H9 (cell line): ENCODE measurements at regions not wholly inside any gene's neighbourhood (a gene's known extent, or its start where the extent isn't known, plus 50 kb on each side); places are given as distances from the start of the nearest gene placed in this dataset.

ENCODE experiments used
- DNase-seq: peaks from one replicate; pipeline ENCODE4 v3.0.0-alpha.2; 2017
- H2AFZ ChIP-seq: one replicate; pipeline ENCODE4 v1.6.1; 2013; ENCODE audit warnings: mild to moderate bottlenecking, low read length, control low read depth, moderate library complexity
- H2AK5ac ChIP-seq: 2 replicates; pipeline ENCODE4 v1.6.1; 2013; ENCODE audit warnings: low read length, control low read depth, mixed read lengths; ENCODE audit not compliant: insufficient read length
- H2BK120ac ChIP-seq: one replicate; pipeline ENCODE4 v1.6.1; 2013; ENCODE audit warnings: low read depth, mild to moderate bottlenecking, low read length, control low read depth, inconsistent platforms; ENCODE audit not compliant: poor library complexity, severe bottlenecking
- H2BK12ac ChIP-seq: 2 replicates; pipeline ENCODE4 v1.6.1; 2013; ENCODE audit warnings: low read length, control low read depth, mixed read lengths, low read depth; ENCODE audit not compliant: insufficient read length
- H2BK15ac ChIP-seq: 2 replicates; pipeline ENCODE4 v1.6.1; 2013; ENCODE audit warnings: low read depth, low read length, control low read depth
- H2BK20ac ChIP-seq: one replicate; pipeline ENCODE4 v1.6.1; 2013; ENCODE audit warnings: low read depth, mild to moderate bottlenecking, low read length, control low read depth, inconsistent platforms; ENCODE audit not compliant: poor library complexity, severe bottlenecking
- H2BK5ac ChIP-seq: 2 replicates; pipeline ENCODE4 v1.6.1; 2013; ENCODE audit warnings: low read length, control low read depth, mixed read lengths; ENCODE audit not compliant: insufficient read length
- H3K14ac ChIP-seq: 2 replicates; pipeline ENCODE4 v1.6.1; 2013; ENCODE audit warnings: low read length, control low read depth; ENCODE audit not compliant: insufficient read depth
- H3K18ac ChIP-seq: 2 replicates; pipeline ENCODE4 v1.6.1; 2013; ENCODE audit warnings: low read depth, mild to moderate bottlenecking, mixed read lengths, low read length, control low read depth; ENCODE audit not compliant: insufficient read length
- H3K23ac ChIP-seq: 2 replicates; pipeline ENCODE4 v1.6.1; 2013; ENCODE audit warnings: low read length, control low read depth, mixed read lengths, low read depth; ENCODE audit not compliant: insufficient read length
- H3K23me2 ChIP-seq: 2 replicates; pipeline ENCODE4 v1.6.1; 2013; ENCODE audit warnings: low read depth, mild to moderate bottlenecking, mixed read lengths, low read length, control low read depth; ENCODE audit not compliant: insufficient read length, poor library complexity, severe bottlenecking
- H3K27ac ChIP-seq: 2 replicates; pipeline ENCODE4 v1.5.1; 2013; ENCODE audit warnings: low read length, control low read depth, mixed read lengths, low read depth; ENCODE audit not compliant: insufficient read length
- H3K27me3 ChIP-seq: 2 replicates; pipeline ENCODE4 v1.6.1; 2013; ENCODE audit warnings: low read length, control low read depth, inconsistent platforms; ENCODE audit not compliant: insufficient read depth
- H3K4ac ChIP-seq: 2 replicates; pipeline ENCODE4 v1.6.1; 2013; ENCODE audit warnings: low read depth, mild to moderate bottlenecking, control low read depth, inconsistent platforms, low read length, moderate library complexity
- H3K4me1 ChIP-seq: 2 replicates; pipeline ENCODE4 v1.6.1; 2013; ENCODE audit warnings: low read length, control low read depth, inconsistent platforms; ENCODE audit not compliant: insufficient read depth
- H3K4me2 ChIP-seq: 2 replicates; pipeline ENCODE4 v1.6.1; 2013; ENCODE audit warnings: low read length, control low read depth, mixed read lengths; ENCODE audit not compliant: insufficient read length, insufficient read depth
- H3K56ac ChIP-seq: 2 replicates; pipeline ENCODE4 v1.6.1; 2013; ENCODE audit warnings: low read depth, mild to moderate bottlenecking, mixed read lengths, low read length, control low read depth; ENCODE audit not compliant: insufficient read length
- H3K79me1 ChIP-seq: 2 replicates; pipeline ENCODE4 v1.6.1; 2013; ENCODE audit warnings: low read depth, mild to moderate bottlenecking, moderate library complexity, low read length, control low read depth, inconsistent platforms; ENCODE audit not compliant: insufficient read depth, poor library complexity, severe bottlenecking
- H3K79me2 ChIP-seq: 2 replicates; pipeline ENCODE4 v1.6.1; 2013; ENCODE audit warnings: low read length, control low read depth, inconsistent platforms; ENCODE audit not compliant: insufficient read depth
- H3K9ac ChIP-seq: 2 replicates; pipeline ENCODE4 v1.6.1; 2013; ENCODE audit warnings: low read length, control low read depth, mixed read lengths; ENCODE audit not compliant: insufficient read length; ENCODE audit errors: extremely low read depth
- H3K9me3 ChIP-seq: one replicate; pipeline ENCODE4 v1.6.1; 2013; ENCODE audit warnings: low read depth, low read length, inconsistent platforms; ENCODE audit not compliant: control insufficient read depth
- H3T11ph ChIP-seq: one replicate; pipeline ENCODE4 v1.6.1; 2013; ENCODE audit warnings: mild to moderate bottlenecking, low read length, control low read depth, inconsistent platforms
- H4K20me1 ChIP-seq: one replicate; pipeline ENCODE4 v1.6.1; 2013; ENCODE audit not compliant: control insufficient read depth, insufficient read length, insufficient read depth
- H4K5ac ChIP-seq: 2 replicates; pipeline ENCODE4 v1.6.1; 2013; ENCODE audit warnings: low read depth, mild to moderate bottlenecking, mixed read lengths, low read length, control low read depth; ENCODE audit not compliant: insufficient read length
- H4K8ac ChIP-seq: replicated peaks from 2 replicates; pipeline ENCODE4 v1.6.1; 2013; ENCODE audit warnings: low read length, control low read depth, mixed read lengths, low read depth; ENCODE audit not compliant: insufficient read length
- H4K91ac ChIP-seq: 2 replicates; pipeline ENCODE4 v1.6.1; 2013; ENCODE audit warnings: low read depth, mild to moderate bottlenecking, moderate library complexity, mixed read lengths, low read length, control low read depth; ENCODE audit not compliant: insufficient read length
- H3K27ac Mint-ChIP-seq, 3 experiments: 2 replicates in 2 of 3; 3 replicates in 1 of 3; pipeline ENCODE4 v1.8.0; 2020 to 2021; ENCODE audit warnings: mixed read lengths in 3 of 3, mild to moderate bottlenecking in 1 of 3, moderate library complexity in 1 of 3
- H3K27me3 Mint-ChIP-seq: 2 replicates; pipeline ENCODE4 v1.8.0; 2021; ENCODE audit warnings: low read depth, mild to moderate bottlenecking, moderate library complexity, mixed read lengths
- H3K36me3 Mint-ChIP-seq, 3 experiments: 2 replicates in 2 of 3; 3 replicates in 1 of 3; pipeline ENCODE4 v1.8.0; 2020 to 2021; ENCODE audit warnings: low read depth in 3 of 3, mixed read lengths in 3 of 3; ENCODE audit not compliant: insufficient read depth in 1 of 3
- H3K4me1 Mint-ChIP-seq, 2 experiments: 2 replicates each; pipeline ENCODE4 v1.8.0; 2020; ENCODE audit warnings: mixed read lengths in 2 of 2
- H3K4me3 Mint-ChIP-seq, 2 experiments: 2 replicates in 1 of 2; 3 replicates in 1 of 2; pipeline ENCODE4 v1.8.0; 2020 to 2021; ENCODE audit warnings: mild to moderate bottlenecking in 2 of 2, mixed read lengths in 2 of 2, moderate library complexity in 1 of 2
- H3K9me3 Mint-ChIP-seq, 2 experiments: 2 replicates in 1 of 2; 3 replicates in 1 of 2; pipeline ENCODE4 v1.8.0; 2020; ENCODE audit warnings: mild to moderate bottlenecking in 2 of 2, mixed read lengths in 2 of 2, moderate library complexity in 1 of 2
- CTCF ChIP-seq: fragments of 200-600 bp; sonication (generic); conservative IDR thresholded peaks from 3 replicates; pipeline ENCODE4 v1.8.0; 2021; ENCODE audit warnings: antibody characterized with exemption, mild to moderate bottlenecking
- WGBS: extraction: QIAGEN DNeasy Blood & Tissue Kit; methylation state at CpG from one replicate; pipeline ENCODE4 v1.1.7; 2013; ENCODE audit warnings: missing lambda C conversion rate, low lambda C conversion rate, mixed read lengths; ENCODE audit not compliant: insufficient read length; ENCODE audit errors: extremely low coverage; 5-methylcytosine and 5-hydroxymethylcytosine counted together

GRCh38 chr2:89781962-89782361, 1090.5 kb downstream of the RPIA start:
- DNase-seq = no peak
- TF ChIP-seq CTCF = no peak
- Histone ChIP-seq H4K20me1 (no peaks in the 10 kb centered on the region), H3K4me1 (no peaks in the 10 kb centered on the region), H4K91ac (no peak overlapping the region), H3K9ac (no peak overlapping the region), H3T11ph (no peak overlapping the region), H3K14ac (no peak overlapping the region), H3K27me3 (no peaks in the 10 kb centered on the region), H2AK5ac (no peak overlapping the region), H3K9me3 (peaks cover 100% of the 10 kb centered on the region), H3K4ac (no peak overlapping the region), H3K4me2 (no peak overlapping the region), H3K56ac (no peak overlapping the region), H2BK20ac (no peak overlapping the region), H2BK5ac (no peak overlapping the region), H3K27ac (no peak overlapping the region), H3K23ac (no peak overlapping the region), H2BK12ac (no peak overlapping the region), H4K8ac (no peak overlapping the region), H3K18ac (no peak overlapping the region), H2BK120ac (no peak overlapping the region), H4K5ac (no peak overlapping the region), H2BK15ac (no peak overlapping the region), H3K23me2 (no peaks in the 10 kb centered on the region), H2AFZ (no peak overlapping the region), H3K79me2 (no peaks in the 10 kb centered on the region), H3K79me1 (no peaks in the 10 kb centered on the region)
- Mint-ChIP-seq H3K4me1 (no peaks in the 10 kb centered on the region), H3K27ac (no peak overlapping the region), H3K27me3 (peaks cover 68% of the 10 kb centered on the region), H3K36me3 (peaks cover 83 to 100% (median 87%) of the 10 kb centered on the region in 3 experiments), H3K4me3 (no peak overlapping the region), H3K9me3 (peaks cover 100% of the 10 kb centered on the region in 2 experiments)
- no CpG with 5 or more reads among the region's 5 CpGs for WGBS
